ENCODE measurements at regions not wholly inside any gene's neighbourhood (a gene's known extent, or its start where the extent isn't known, plus 50 kb on each side); places are given as distances from the start of the nearest gene placed in this dataset.
"Not testable (repeated sequence)": the region's sequence is repeated elsewhere in the genome, so short reads cannot be mapped to it uniquely, and the experiment has no call there.

- in situ Hi-C loops (cut with HindIII; ENCODE audit: low pct_unique_long_range_greater_than_20kb, low sequenced_read_pairs), result no loop called here
- no peak for TF ChIP-seq JUND (IDR thresholded peaks at IDR 0.05; ENCODE audit: low read depth)
- no peak for DNase-seq (ENCODE audit: low read depth in 1 of 2, low spot score in 1 of 2)
Observed at GRCh38 chr11:81960443-81960842, 773.2 kb downstream of the FAM181B start.

DNA sequence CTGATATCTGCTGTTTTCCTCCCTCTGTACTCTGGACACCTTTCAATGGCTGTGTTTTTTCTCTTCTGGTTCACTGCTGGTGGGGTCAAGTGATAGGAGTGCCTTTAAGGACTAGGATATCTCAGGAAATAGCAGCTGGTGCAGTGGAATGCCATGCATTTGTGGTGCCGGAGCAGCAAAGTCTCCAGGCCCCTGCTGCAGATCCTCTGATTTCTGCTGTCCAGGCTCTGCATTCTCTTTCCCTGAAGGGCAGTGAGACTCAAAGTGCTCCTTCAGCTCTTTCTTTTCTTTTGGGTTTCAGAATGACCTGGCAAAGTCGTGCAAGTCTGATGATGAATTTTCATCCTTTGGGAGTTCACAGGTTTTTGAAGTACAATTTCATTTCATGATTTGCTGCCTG, 774.3 kb downstream of the FAM181B start:
- in situ Hi-C loops (cut with HindIII; ENCODE audit: low pct_unique_long_range_greater_than_20kb, low sequenced_read_pairs), result no loop called here
- no peak for TF ChIP-seq JUND (IDR thresholded peaks at IDR 0.05; ENCODE audit: low read depth)
- no peak for DNase-seq (ENCODE audit: low read depth in 1 of 2, low spot score in 1 of 2)

DNA sequence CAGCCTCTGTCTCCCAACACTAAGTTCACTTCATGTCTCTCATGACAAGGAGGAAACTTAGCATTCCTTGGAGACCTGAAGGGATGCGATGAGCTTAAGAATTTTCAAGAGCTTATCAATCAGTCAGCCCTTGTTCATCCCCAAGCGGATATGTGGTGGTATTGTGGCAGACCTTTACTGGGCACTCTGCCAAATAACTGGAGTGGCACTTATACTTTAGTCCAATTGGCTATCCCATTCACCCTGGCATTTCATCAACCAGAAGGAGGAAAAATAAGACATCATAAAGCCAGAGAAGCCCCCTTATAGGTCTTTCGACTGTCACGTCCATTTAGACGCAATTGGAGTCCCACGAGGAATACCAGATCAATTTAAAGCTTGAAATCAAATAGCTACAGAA, 779.4 kb downstream of the FAM181B start:
- in situ Hi-C loops (cut with HindIII; ENCODE audit: low pct_unique_long_range_greater_than_20kb, low sequenced_read_pairs); DNase-seq (ENCODE audit: low read depth in 1 of 2, low spot score in 1 of 2): not testable (repeated sequence)

DNA sequence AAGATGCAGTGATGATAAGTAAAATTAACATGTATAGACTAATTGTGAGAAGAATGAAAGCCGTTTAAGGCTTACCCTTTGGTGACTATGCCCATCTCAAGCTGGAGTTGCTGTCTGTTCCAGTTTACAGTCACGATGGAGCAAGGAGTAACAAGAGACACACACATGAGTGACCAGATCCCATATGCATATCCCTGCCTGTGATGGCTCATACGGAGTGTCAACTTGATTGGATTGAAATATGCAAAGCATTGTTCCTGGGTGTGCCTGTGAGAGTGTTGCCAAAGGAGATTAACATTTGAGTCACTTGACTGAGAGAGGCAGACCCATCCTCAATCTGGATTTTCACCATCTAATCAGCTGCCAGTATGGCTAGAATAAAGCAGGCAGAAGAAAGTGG, 786.8 kb downstream of the FAM181B start:
- in situ Hi-C loops (cut with HindIII; ENCODE audit: low pct_unique_long_range_greater_than_20kb, low sequenced_read_pairs), result no loop called here
- DNase-seq (ENCODE audit: low read depth in 1 of 2, low spot score in 1 of 2), result no peak
- TF ChIP-seq JUND (IDR thresholded peaks at IDR 0.05; ENCODE audit: low read depth), result no peak

GRCh38 chr11:81942646-81943045, 791.0 kb downstream of the FAM181B start:
- in situ Hi-C loops (cut with HindIII; ENCODE audit: low pct_unique_long_range_greater_than_20kb, low sequenced_read_pairs), result no loop called here
- no peak for TF ChIP-seq JUND (IDR thresholded peaks at IDR 0.05; ENCODE audit: low read depth)
- DNase-seq (ENCODE audit: low read depth in 1 of 2, low spot score in 1 of 2), result no peak

DNA sequence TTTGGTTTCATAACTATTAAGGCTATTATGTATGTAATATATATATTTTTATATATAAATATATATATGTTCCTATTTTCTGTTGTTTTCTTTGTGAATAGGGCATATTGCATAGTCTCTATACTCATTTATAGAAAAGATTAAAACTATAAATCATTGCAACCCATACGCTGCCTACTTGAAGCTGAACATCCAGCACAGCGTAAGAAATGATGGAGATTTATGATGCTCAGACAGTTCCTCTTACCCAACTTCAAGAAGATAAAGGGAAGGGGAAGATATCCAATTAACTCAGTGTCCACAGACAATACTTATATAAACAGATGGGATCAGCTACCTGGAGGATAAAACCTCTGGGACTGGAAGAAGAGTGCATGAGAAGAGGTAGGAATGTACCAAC, 791.7 kb downstream of the FAM181B start:
- TF ChIP-seq JUND (IDR thresholded peaks at IDR 0.05; ENCODE audit: low read depth), result no peak
- in situ Hi-C loops (cut with HindIII; ENCODE audit: low pct_unique_long_range_greater_than_20kb, low sequenced_read_pairs), result no loop called here
- DNase-seq (ENCODE audit: low read depth in 1 of 2, low spot score in 1 of 2), result no peak

GRCh38 chr11:81932303-81932702, 801.4 kb downstream of the FAM181B start:
- TF ChIP-seq JUND (IDR thresholded peaks at IDR 0.05; ENCODE audit: low read depth), result no peak
- DNase-seq (ENCODE audit: low read depth in 1 of 2, low spot score in 1 of 2), result no peak
- in situ Hi-C loops (cut with HindIII; ENCODE audit: low pct_unique_long_range_greater_than_20kb, low sequenced_read_pairs), result no loop called here

- no peak for DNase-seq (ENCODE audit: low read depth in 1 of 2, low spot score in 1 of 2)
- TF ChIP-seq JUND (IDR thresholded peaks at IDR 0.05; ENCODE audit: low read depth), result no peak
- in situ Hi-C loops (cut with HindIII; ENCODE audit: low pct_unique_long_range_greater_than_20kb, low sequenced_read_pairs), result no loop called here
Observed at GRCh38 chr11:81920205-81920604, 813.5 kb downstream of the FAM181B start.

GRCh38 chr11:81916451-81916850, 817.2 kb downstream of the FAM181B start:
- in situ Hi-C loops (cut with HindIII; ENCODE audit: low pct_unique_long_range_greater_than_20kb, low sequenced_read_pairs), result no loop called here

DNA sequence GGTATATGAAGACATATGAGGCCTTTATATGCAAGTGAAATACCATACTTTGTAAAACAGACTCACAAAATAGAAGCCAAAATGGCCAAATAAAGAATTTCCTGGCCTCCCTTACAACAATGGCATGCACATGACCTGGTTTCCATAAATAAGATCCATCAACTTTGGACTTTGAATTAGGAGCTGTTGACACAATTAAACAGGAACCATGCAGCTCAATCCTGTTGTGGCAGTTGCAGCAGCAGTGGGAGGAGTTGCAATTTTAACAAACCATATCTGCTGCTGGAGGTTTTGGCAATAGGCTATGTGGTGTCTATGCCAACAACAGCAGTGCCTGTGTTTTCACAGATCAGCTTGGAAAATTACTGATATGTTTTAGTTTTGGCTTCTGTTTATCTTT, 818.6 kb downstream of the FAM181B start:
- in situ Hi-C loops (cut with HindIII; ENCODE audit: low pct_unique_long_range_greater_than_20kb, low sequenced_read_pairs), result no loop called here
- TF ChIP-seq JUND (IDR thresholded peaks at IDR 0.05; ENCODE audit: low read depth), result no peak
- DNase-seq (ENCODE audit: low read depth in 1 of 2, low spot score in 1 of 2), result no peak

More at GRCh38 chr11:81916451-81916850, 817.2 kb downstream of the FAM181B start:
- DNase-seq (ENCODE audit: low read depth in 1 of 2, low spot score in 1 of 2), result no peak
- no peak for TF ChIP-seq JUND (IDR thresholded peaks at IDR 0.05; ENCODE audit: low read depth)

DNA sequence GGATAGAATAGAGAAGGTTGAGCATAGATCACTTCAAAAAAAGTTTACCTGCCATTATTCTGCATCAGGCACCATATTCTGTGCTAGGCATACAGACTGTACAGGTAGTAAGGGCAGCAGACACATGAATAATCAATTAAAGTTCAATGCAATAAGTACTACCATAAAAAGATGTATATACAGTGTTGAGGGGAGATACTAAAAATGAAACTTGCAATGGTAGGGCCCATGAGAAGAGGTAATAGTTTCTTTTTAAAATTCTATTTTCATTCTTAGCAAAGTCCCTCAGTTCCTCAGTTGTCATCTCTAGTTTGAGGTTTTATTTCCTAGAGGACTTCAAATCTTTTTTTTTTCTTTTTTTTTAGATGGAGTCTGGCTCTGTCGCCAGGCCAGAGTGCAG, 819.9 kb downstream of the FAM181B start:
- in situ Hi-C loops (cut with HindIII; ENCODE audit: low pct_unique_long_range_greater_than_20kb, low sequenced_read_pairs), result no loop called here
- no peak for DNase-seq (ENCODE audit: low read depth in 1 of 2, low spot score in 1 of 2)
- TF ChIP-seq JUND (IDR thresholded peaks at IDR 0.05; ENCODE audit: low read depth), result no peak

DNA sequence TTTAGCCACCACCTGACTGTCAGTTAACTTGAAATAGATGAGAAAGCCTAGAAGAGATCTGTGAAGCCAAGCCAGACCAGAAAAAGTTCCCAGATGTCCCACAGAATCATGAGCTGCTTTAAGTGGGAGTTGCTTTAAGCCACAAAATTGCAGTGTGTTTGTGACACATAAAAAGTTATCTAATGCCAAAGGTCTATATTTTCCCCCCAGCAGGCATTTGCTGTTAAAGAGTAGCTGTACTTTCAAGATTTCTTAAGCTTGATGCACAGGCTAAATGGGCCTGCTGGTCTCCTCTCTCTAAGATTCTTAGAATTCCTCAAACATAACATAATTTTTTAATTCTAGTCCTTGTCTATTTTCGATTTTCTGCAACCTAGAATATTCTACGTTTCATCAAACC, 825.7 kb downstream of the FAM181B start:
- in situ Hi-C loops (cut with HindIII; ENCODE audit: low pct_unique_long_range_greater_than_20kb, low sequenced_read_pairs), result no loop called here
- TF ChIP-seq JUND (IDR thresholded peaks at IDR 0.05; ENCODE audit: low read depth), result no peak
- DNase-seq (ENCODE audit: low read depth in 1 of 2, low spot score in 1 of 2), result no peak

DNA sequence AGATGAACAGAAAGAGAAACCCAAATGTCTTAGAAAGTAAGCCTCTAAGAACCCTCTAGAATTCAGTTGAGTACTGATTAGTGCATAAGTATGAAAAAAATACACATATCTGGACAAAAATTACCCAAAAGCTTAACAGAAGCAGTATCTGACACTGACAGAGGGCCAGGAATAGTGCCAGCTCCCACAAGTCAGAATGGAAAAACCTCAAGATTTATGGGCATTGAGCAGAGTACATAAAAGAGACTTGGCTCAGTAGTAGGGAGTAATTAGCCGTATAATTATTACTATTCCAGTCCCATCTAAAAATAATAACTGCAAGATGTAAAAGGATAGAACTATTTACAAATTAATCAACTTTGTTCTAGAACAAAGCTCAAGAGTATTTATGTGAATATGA, 834.5 kb downstream of the FAM181B start:
- in situ Hi-C loops (cut with HindIII; ENCODE audit: low pct_unique_long_range_greater_than_20kb, low sequenced_read_pairs), result no loop called here
- no peak for TF ChIP-seq JUND (IDR thresholded peaks at IDR 0.05; ENCODE audit: low read depth)
- DNase-seq (ENCODE audit: low read depth in 1 of 2, low spot score in 1 of 2), result no peak

- in situ Hi-C loops (cut with HindIII; ENCODE audit: low pct_unique_long_range_greater_than_20kb, low sequenced_read_pairs), result no loop called here
- TF ChIP-seq JUND (IDR thresholded peaks at IDR 0.05; ENCODE audit: low read depth), result no peak
- DNase-seq (ENCODE audit: low read depth in 1 of 2, low spot score in 1 of 2), result no peak
Observed at GRCh38 chr11:81897639-81898038, 836.0 kb downstream of the FAM181B start.
